Activated CD4-positive, alpha-beta T cell treated with anti-CD3 and anti-CD28 coated beads, Interleukin-2, amount 10 ng/mL, durations not matched to agents 7 days and 5 days (primary cell): ENCODE measurements at regions not wholly inside any gene's neighbourhood (a gene's known extent, or its start where the extent isn't known, plus 50 kb on each side); places are given as distances from the start of the nearest gene placed in this dataset.
A peak's percentile ranks its signal among the peaks of the same experiment; 100 is the strongest.
"Not testable (repeated sequence)": the region's sequence is repeated elsewhere in the genome, so short reads cannot be mapped to it uniquely, and the experiment has no call there.

Experiments used
- CTCF ChIA-PET: fragments of 350-600 bp; sonication (Branson Sonifier 250); formaldehyde crosslinking; loops from one replicate; lab custom pipeline; 2021; ENCODE audit warnings: antibody characterized with exemption; lab: Charles Lee
- POLR2A ChIA-PET: fragments of 350-600 bp; sonication (Branson Sonifier 250); formaldehyde crosslinking; loops from one replicate; lab custom pipeline; 2021; ENCODE audit warnings: antibody characterized with exemption; lab: Charles Lee
- DNase-seq: peaks from one replicate; pipeline ENCODE4 v3.0.0-alpha.2; 2020
- H3K27ac Mint-ChIP-seq: one replicate; pipeline ENCODE4 v1.8.0; 2021; ENCODE audit warnings: mild to moderate bottlenecking, moderate library complexity, mixed read lengths
- H3K27me3 Mint-ChIP-seq: one replicate; pipeline ENCODE4 v1.8.0; 2021; ENCODE audit warnings: mixed read lengths
- H3K36me3 Mint-ChIP-seq: one replicate; pipeline ENCODE4 v1.8.0; 2021; ENCODE audit warnings: low read depth, mixed read lengths
- H3K4me1 Mint-ChIP-seq: one replicate; pipeline ENCODE4 v1.8.0; 2021; ENCODE audit warnings: mixed read lengths
- H3K4me3 Mint-ChIP-seq: one replicate; pipeline ENCODE4 v1.8.0; 2021; ENCODE audit warnings: mild to moderate bottlenecking, moderate library complexity, mixed read lengths
- H3K9me3 Mint-ChIP-seq: one replicate; pipeline ENCODE4 v1.8.0; 2021; ENCODE audit warnings: mixed read lengths

DNA sequence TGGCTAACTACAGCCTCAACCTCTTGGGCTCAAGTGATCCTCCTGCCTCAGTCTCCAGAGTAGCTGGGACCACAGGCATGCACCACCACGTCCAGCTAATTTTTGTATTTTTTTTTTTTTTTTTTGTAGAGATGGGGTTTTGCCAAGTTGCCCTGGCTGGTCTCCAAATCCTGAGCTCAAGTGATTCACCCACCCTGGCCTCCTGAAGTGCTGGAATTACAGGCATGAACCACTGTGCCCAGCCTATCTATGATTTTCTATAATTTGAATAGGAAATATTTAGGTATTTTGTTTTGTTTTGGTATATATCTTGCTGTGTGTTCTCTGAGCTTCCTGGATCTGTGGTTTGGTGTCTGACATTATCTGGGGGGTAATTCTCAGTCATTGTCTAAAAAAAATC is 146.3 kb upstream of the OR4E1 start:
- POLR2A ChIA-PET, H3K4me1 Mint-ChIP-seq, H3K4me3 Mint-ChIP-seq, H3K9me3 Mint-ChIP-seq, H3K36me3 Mint-ChIP-seq, DNase-seq, H3K27ac Mint-ChIP-seq: not testable (repeated sequence)
- CTCF ChIA-PET: interaction anchor here (0.6 kb wide), 2 partner anchors 17 to 930 kb away, joined by 3 read pairs; no protein-coding TSS in a partner anchor
- H3K27me3 Mint-ChIP-seq: peaks cover 38% of the 10 kb centered on the region

DNA sequence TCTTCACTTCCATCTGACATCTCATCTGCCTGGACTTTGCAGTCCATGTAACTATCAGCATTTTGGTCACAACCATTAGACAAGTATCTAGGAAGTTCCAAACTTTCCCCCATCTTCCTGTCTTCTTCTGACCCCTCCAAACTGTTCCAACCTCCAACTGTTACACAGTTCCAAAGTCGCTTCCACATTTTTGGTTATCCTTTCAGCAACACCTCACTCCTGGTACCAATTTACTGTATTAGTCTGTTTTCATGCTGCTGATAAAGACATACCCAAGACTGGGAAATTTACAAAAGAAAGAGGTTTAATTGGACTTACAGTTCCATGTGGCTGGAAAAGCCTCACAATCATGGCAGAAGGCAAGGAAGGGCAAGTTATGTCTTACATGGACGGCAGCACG is 143.4 kb upstream of the OR4E1 start:
- H3K36me3 Mint-ChIP-seq, H3K4me1 Mint-ChIP-seq, H3K9me3 Mint-ChIP-seq, POLR2A ChIA-PET, DNase-seq, H3K27ac Mint-ChIP-seq, H3K4me3 Mint-ChIP-seq: not testable (repeated sequence)
- H3K27me3 Mint-ChIP-seq: peaks cover 39% of the 10 kb centered on the region
- CTCF ChIA-PET: interaction anchor here (1.5 kb wide), 1 partner anchor 8 kb away, joined by 6 read pairs; no protein-coding TSS in a partner anchor

- Mint-ChIP-seq H3K27me3 (peaks cover 16% of the 10 kb centered on the region), H3K36me3 (no peaks in the 10 kb centered on the region), H3K4me3 (no peak overlapping the region), H3K4me1 (no peaks in the 10 kb centered on the region), H3K27ac (no peak overlapping the region), H3K9me3 (no peaks in the 10 kb centered on the region)
- POLR2A ChIA-PET: no interaction called here
- no peak for DNase-seq
- CTCF ChIA-PET: no interaction called here
These were observed 134.4 kb upstream of the OR4E1 start for GRCh38 chr14:21807975-21808374.

GRCh38 chr14:21804981-21805380 is 131.4 kb upstream of the OR4E1 start:
- Mint-ChIP-seq H3K4me1 (no peaks in the 10 kb centered on the region), H3K4me3 (no peak overlapping the region), H3K27ac (no peak overlapping the region), H3K27me3 (peaks cover 14% of the 10 kb centered on the region), H3K9me3 (no peaks in the 10 kb centered on the region), H3K36me3 (no peaks in the 10 kb centered on the region)
- ChIA-PET POLR2A (no interaction called here), CTCF (no interaction called here)
- DNase-seq: no peak

DNA sequence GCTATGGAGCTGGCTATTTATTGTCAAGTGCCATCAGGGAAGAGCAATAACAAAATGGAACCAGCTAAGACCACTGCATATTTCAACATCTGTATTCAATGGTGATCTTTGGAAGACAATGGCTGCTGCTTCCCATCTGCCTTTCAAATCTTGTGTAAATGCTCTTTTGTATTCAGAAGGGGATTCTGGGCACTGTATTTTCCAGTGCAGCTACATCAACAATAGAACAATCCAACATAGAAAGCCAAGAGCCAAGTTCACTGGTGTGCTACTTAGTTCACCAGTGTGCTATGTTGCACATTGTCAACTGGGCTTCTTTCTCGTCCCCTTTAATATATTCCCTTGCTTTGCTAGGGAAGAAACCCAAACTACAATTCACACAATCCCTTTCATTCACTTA is 128.8 kb upstream of the OR4E1 start:
- H3K27ac Mint-ChIP-seq: no peak overlapping the region
- POLR2A ChIA-PET: no interaction called here
- CTCF ChIA-PET: no interaction called here
- no peaks in the 10 kb centered on the region for H3K4me1 Mint-ChIP-seq
- H3K4me3 Mint-ChIP-seq: no peak overlapping the region
- no peaks in the 10 kb centered on the region for H3K9me3 Mint-ChIP-seq
- DNase-seq: no peak
- peaks cover 19% of the 10 kb centered on the region for H3K27me3 Mint-ChIP-seq
- H3K36me3 Mint-ChIP-seq: no peaks in the 10 kb centered on the region

GRCh38 chr14:21796916-21797315 is 123.3 kb upstream of the OR4E1 start:
- H3K9me3 Mint-ChIP-seq: peaks cover 8% of the 10 kb centered on the region
- peaks cover 1% of the 10 kb centered on the region for H3K4me1 Mint-ChIP-seq
- peak overlapping the region; percentile 67 for H3K27ac Mint-ChIP-seq
- H3K36me3 Mint-ChIP-seq: no peaks in the 10 kb centered on the region
- H3K27me3 Mint-ChIP-seq: peaks cover 22% of the 10 kb centered on the region
- DNase-seq: peak; percentile 12
- ChIA-PET POLR2A (no interaction called here), CTCF (interaction anchor here (0.6 kb wide), 1 partner anchor 1022 kb away, joined by 3 read pairs; no protein-coding TSS in a partner anchor)
- peak overlapping the region; percentile 41 for H3K4me3 Mint-ChIP-seq

GRCh38 chr14:21795456-21795855 is 121.8 kb upstream of the OR4E1 start:
- H3K27me3 Mint-ChIP-seq: peaks cover 20% of the 10 kb centered on the region
- H3K9me3 Mint-ChIP-seq: peaks cover 8% of the 10 kb centered on the region
- H3K4me3 Mint-ChIP-seq: no peak overlapping the region
- no peak for DNase-seq
- no peak overlapping the region for H3K27ac Mint-ChIP-seq
- peaks cover 1% of the 10 kb centered on the region for H3K4me1 Mint-ChIP-seq
- no peaks in the 10 kb centered on the region for H3K36me3 Mint-ChIP-seq
- POLR2A ChIA-PET: no interaction called here
- CTCF ChIA-PET: no interaction called here

DNA sequence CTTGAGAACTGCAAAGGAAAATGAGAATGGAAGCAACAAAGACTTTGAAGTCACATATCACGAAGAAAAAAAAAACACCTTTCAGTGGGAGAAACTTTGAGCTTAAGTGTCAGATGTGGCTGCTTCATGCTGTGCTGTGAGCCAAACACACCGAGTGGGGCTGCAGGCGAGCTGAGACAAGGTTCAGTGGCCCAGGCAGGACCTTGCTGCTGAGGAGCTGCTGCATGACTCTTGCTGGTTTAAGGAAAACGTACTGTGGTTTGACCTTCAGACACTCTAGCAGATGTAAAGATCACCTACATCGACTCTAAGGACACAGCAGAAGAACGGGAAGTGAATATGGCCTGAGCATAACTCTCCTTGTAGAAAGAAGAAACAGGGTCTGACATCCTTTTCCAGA is 118.1 kb upstream of the OR4E1 start:
- POLR2A ChIA-PET: interaction anchor here (0.6 kb wide), 1 partner anchor 53 kb away, joined by 5 read pairs; no protein-coding TSS in a partner anchor
- no peak for DNase-seq
- H3K9me3 Mint-ChIP-seq: peaks cover 8% of the 10 kb centered on the region
- CTCF ChIA-PET: no interaction called here
- no peak overlapping the region for H3K27ac Mint-ChIP-seq
- peaks cover 21% of the 10 kb centered on the region for H3K27me3 Mint-ChIP-seq
- no peaks in the 10 kb centered on the region for H3K4me1 Mint-ChIP-seq
- no peak overlapping the region for H3K4me3 Mint-ChIP-seq
- peaks cover 1% of the 10 kb centered on the region for H3K36me3 Mint-ChIP-seq

DNA sequence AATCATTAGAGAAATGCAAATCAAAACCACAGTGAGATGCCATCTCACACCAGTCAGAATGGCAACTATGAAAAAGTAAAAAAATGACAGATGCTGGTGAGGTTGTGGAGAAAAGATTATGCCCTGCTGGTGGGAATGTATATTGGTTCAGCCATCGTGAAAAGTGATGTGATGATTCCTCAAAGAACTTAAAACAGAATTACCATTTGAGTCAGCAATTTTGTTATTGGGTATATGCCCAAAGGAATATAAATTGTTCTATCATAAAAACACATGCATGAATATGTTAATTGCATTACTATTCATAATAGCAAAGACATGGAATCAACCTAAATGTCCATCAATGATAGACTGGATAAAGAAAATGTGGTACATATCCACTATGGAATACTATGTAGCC is 115.1 kb upstream of the OR4E1 start:
- H3K27ac Mint-ChIP-seq, H3K4me1 Mint-ChIP-seq, CTCF ChIA-PET, DNase-seq, POLR2A ChIA-PET, H3K36me3 Mint-ChIP-seq, H3K9me3 Mint-ChIP-seq, H3K4me3 Mint-ChIP-seq: not testable (repeated sequence)
- H3K27me3 Mint-ChIP-seq: peaks cover 25% of the 10 kb centered on the region

DNA sequence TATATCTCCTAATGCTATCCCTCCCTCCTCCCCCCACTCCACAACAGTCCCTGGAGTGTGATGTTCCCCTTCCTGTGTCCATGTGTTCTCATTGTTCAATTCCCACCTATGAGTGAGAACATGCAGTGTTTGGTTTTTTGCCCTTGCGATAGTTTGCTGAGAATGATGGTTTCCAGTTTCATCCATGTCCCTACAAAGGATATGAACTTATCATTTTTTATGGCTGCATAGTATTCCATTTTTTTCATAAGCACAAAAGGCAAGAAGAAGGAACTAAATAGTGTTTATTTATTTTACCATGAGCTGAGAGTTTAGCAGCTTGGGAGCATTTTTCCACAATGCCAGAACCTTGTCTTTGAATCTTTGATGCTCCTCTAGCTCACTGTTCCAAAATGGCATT is 113.6 kb upstream of the OR4E1 start:
- H3K4me3 Mint-ChIP-seq, DNase-seq, H3K36me3 Mint-ChIP-seq, H3K4me1 Mint-ChIP-seq, H3K27ac Mint-ChIP-seq, POLR2A ChIA-PET, H3K9me3 Mint-ChIP-seq, CTCF ChIA-PET: not testable (repeated sequence)
- peaks cover 21% of the 10 kb centered on the region for H3K27me3 Mint-ChIP-seq

DNA sequence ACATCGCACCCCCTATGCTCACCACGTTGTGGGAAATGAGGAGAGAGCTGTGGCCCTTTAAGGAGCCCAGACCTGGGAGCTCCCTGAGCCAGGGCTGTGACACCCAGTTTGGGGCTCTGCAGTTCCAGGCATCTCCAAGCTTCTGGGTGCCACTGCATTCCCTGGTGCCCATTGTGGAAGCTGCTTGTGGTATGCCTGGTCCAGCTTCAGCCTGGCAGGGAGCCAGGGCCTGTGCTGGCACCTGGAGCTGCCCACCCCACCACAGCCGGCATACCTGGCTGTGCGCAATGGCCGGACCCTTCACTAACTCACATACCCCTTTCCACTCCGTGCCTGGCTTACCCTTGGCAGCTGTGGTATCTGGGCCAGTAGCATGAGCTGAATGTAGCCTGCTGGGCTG is 107.9 kb upstream of the OR4E1 start:
- ChIA-PET CTCF (no interaction called here), POLR2A (no interaction called here)
- Mint-ChIP-seq H3K9me3 (no peaks in the 10 kb centered on the region), H3K4me1 (no peaks in the 10 kb centered on the region), H3K27ac (no peak overlapping the region), H3K36me3 (no peaks in the 10 kb centered on the region), H3K27me3 (peaks cover 20% of the 10 kb centered on the region), H3K4me3 (no peak overlapping the region)
- DNase-seq: no peak

GRCh38 chr14:21780429-21781084 is 106.9 kb upstream of the OR4E1 start:
- H3K27me3 Mint-ChIP-seq: peaks cover 21% of the 10 kb centered on the region
- no peak overlapping the region for H3K27ac Mint-ChIP-seq
- DNase-seq: no peak
- no peaks in the 10 kb centered on the region for H3K9me3 Mint-ChIP-seq
- ChIA-PET POLR2A (no interaction called here), CTCF (no interaction called here)
- no peaks in the 10 kb centered on the region for H3K4me1 Mint-ChIP-seq
- no peaks in the 10 kb centered on the region for H3K36me3 Mint-ChIP-seq
- H3K4me3 Mint-ChIP-seq: no peak overlapping the region

- peaks cover 6% of the 10 kb centered on the region for H3K4me1 Mint-ChIP-seq
- no peak overlapping the region for H3K27ac Mint-ChIP-seq
- no peak overlapping the region for H3K4me3 Mint-ChIP-seq
- no peaks in the 10 kb centered on the region for H3K9me3 Mint-ChIP-seq
- no peak for DNase-seq
- H3K27me3 Mint-ChIP-seq: peaks cover 32% of the 10 kb centered on the region
- ChIA-PET POLR2A (no interaction called here), CTCF (interaction anchor here (0.6 kb wide), 2 partner anchors 12 to 718 kb away, joined by 3 read pairs; no protein-coding TSS in a partner anchor)
- no peaks in the 10 kb centered on the region for H3K36me3 Mint-ChIP-seq
These were observed 98.1 kb upstream of the OR4E1 start for GRCh38 chr14:21771671-21772070.

- Mint-ChIP-seq H3K27ac (peak overlapping the region; percentile 86), H3K4me1 (peaks cover 6% of the 10 kb centered on the region), H3K9me3 (no peaks in the 10 kb centered on the region), H3K27me3 (peaks cover 11% of the 10 kb centered on the region), H3K4me3 (peak overlapping the region; percentile 62), H3K36me3 (no peaks in the 10 kb centered on the region)
- ChIA-PET CTCF (interaction anchor here (0.9 to 1.2 kb wide), 2 partner anchors 35 to 788 kb away, joined by 3 to 4 read pairs; no protein-coding TSS in a partner anchor), POLR2A (no interaction called here)
- no peak for DNase-seq
These were observed 95.2 kb upstream of the OR4E1 start for GRCh38 chr14:21768875-21769257.
